HG02981 (cell line): ENCODE measurements at regions not wholly inside any gene's neighbourhood (a gene's known extent, or its start where the extent isn't known, plus 50 kb on each side); places are given as distances from the start of the nearest gene placed in this dataset.
"Not testable (repeated sequence)": the region's sequence is repeated elsewhere in the genome, so short reads cannot be mapped to it uniquely, and the experiment has no call there.

Experiments
- ATAC-seq: cut with Tn5 transposase; IDR thresholded peaks from one replicate; pipeline ENCODE4 v1.9.1; 2021; ENCODE audit warnings: mild to moderate bottlenecking, moderate library complexity; ENCODE audit not compliant: unreplicated experiment

DNA sequence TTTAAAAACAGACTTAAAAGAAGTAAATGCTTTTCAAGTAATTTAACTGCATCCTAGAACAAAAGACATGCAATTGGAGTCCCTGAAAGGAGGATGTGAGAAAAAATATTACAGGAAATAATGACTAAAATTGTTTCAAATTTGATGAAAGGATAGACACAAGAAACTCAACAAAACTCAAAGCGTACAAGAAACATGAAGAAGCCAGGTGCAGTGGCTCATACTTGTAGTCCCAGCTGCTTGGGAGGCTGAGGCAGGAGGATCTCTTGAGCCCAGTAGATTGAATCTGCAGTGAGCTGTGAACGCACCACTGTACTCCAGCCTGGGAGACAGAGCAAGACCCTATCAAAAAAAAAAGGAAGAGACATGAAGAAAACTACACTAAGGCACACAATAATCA is 118.1 kb upstream of the SLC39A10 start:
- no peak for ATAC-seq

DNA sequence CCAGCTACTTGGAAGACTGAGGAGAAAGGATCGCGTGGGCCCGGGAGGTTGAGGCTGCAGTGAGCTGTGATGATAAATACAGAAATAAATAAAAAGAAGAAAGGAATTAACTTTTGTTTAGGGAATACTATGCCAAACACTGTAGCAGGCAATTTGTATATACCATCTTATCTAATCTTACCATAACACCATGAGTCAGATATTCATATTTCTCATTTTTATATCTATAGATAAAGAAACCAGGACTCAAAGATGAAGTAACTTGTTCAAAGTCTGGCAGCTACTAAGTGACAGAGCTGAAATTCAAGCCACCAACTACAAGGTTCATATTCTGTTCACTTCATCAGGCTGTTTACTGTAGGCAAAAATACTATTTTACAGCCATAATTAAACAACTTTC is 119.2 kb upstream of the SLC39A10 start:
- no peak for ATAC-seq

DNA sequence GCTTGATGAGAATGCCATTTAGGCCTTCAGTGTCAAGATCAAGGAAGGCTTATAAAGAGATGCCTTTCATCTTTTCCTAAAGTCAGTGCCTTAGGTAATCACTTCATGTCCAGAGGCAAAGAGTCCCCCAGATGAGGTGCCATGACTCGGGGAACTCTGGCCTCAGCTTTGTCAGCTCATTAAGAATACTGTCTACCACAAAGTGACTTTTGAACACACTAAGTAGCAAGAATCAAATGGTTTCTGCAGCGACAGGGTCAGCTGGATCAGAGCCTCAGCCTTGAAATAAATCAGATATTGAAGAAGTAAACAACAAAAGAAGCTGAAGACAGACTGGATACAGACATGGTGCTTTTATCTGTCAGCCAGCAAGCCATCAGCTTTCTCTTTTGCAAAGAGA is 120.1 kb upstream of the SLC39A10 start:
- no peak for ATAC-seq

DNA sequence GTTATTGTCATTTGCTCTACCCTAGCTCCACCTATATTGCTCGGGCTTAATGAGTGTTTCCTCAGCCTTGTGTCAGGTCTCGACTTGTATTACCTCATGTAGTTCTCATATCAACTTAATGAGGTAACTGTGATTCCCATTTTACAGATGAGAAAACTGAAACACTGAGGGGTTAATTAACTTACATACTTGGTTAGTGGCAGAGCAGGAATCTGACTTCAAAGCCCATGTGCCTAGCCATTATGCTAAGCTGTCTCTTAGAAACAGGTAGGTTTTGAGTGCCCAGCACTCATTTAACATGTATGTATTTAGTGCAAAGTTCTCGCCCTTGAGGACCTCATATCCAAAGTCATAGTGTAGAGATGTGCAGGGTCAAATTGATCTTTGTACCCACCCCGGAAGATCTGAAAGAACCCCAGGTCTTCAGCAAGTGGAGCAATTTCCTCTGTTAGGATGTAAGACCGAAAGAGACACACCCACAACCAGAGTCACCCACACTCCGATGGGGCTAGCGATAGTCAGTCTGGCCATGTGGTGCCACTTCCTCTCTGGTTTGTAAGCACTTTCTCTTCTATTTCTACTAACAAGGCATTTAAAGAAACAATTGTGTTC is 121.0 kb upstream of the SLC39A10 start:
- ATAC-seq: peak; percentile 88

DNA sequence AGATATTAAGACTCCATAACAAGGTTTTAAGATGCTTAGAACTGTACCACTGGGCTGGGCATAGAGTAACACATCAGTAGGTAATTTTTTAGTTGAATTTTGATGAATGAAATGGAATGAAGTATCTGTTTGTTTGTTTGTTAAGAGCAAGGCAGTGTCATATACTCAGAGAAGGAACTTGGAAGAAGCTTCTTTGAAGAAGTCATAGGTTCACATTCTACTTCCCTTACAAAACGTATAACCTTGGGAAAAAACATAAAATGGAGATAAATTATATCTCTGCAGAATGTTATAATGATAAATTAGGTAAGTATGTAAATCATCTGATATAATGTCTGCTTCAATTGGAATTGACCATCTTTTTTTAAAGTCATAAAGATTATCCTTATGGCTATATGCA is 122.1 kb upstream of the SLC39A10 start:
- no peak for ATAC-seq

DNA sequence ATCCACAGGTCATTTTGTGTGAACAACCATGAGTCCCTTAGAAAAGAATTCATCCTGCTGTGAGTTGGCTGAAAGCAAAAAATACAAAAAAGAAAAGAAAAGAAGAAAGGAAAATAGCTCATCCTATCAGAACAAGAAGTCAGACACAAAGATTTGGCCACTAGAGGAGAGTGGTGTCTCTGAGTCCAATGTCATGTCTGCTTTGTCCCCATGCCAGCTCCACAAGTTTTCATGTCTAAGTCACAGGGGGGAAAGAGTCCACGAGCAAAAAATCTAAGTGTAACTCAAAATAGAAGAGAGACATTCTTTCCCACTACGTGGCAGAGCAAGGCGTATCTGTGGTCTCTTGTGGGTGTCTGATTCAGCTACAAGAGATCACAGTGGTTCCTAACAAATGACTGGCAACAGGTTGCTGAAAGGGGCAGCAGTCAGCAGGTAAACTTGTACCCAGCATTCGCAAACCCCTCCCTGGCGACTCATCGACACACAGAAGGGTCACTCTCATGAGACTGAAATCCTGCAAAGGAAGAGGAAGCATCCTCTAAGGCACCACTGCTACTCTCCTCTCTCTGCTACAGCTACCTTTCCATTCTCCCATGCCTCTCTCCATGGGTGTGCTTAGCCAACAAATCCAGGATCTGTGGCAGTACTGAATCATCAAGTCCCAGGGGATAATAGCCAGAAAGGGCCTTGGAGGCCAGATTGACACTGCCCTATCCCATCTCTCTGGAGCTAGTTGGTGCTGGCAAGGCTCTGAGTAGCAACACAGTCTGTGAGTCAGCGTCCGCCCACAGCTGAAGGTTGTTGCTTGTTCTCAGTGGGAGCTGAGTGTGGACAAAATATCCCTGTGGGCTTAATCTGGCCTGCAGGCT is 123.0 kb upstream of the SLC39A10 start:
- peak; percentile 28 for ATAC-seq

DNA sequence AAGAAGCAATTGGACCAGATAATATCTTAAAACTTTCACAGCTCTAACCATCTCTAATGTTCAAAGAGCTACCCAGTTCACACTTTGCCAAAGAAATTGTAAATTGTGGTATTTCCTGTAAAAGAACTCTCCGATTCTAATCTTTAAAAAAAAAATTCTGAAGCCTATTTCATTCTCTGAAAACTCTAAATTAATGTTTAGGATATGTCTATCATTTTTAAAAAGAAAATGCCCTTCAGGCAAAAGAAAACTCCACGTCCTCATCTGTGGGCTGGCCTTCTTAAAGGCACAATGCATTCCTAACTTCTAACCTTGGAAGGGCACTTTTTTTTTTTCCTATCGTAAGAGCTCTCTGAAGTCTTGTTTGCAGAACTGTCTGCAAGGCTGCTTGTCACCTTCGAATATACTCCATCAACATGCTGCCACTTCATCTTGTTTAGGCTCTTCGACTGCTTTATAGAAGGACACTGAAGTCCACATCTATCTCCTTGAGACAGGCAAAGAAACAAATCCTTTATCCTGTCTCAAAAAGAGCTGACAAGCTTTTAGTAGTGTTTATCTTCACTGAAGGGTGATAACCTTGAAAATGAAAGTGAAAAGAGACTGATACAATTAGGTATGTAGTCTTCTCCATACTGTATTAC is 124.3 kb upstream of the SLC39A10 start:
- ATAC-seq: peak; percentile 33

DNA sequence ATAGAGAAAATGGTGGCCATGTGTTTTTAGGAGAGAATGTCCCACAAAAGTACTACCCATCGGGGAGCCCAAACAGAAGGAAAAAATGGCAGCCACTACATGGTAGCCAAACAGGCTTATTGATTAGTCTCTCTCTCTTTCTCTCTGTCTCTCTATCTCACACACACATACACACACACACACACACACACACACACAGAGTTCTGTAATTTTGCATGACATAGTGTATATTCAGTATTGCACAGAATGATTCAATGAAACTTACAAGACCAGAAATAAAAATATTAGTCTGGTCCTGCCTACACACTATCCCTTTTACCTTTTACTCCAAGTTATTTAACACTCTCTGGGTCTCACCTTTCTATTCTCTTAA is 124.8 kb upstream of the SLC39A10 start:
- ATAC-seq: no peak

DNA sequence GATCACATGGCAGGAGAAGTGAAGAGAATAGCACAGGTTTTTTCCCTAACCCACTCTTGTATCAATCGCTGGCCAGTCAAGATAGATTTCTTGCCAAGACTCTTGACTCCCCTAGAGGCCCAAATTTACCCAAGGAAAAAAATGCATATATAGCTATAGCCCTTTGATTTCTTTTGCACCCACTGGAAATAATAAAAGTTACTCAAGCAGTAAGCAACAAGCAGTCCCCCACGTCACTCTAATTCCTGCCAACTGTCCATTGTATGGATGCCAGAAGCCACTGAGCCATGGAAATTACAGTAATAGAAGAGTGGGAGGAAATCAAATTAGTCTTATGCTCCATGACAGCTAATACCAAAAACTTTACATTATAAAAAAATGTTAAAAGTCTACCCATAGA is 125.3 kb upstream of the SLC39A10 start:
- ATAC-seq: no peak

DNA sequence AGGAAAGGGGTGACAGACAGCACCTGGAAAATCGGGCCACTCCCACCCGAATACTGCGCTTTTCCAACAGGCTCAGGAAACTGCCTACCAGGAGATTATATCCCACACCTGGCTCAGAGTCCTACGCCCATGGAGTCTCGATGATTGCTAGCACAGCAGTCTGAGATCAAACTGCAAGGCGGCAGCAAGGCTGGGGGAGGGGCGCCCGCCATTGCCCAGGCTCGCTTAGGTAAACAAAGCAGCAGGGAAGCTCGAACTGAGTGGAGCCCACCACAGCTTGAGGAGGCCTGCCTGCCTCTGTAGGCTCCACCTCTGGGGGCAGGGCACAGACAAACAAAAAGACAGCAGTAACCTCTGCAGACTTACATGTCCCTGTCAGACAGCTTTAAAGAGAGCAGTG is 133.8 kb upstream of the SLC39A10 start:
- ATAC-seq: not testable (repeated sequence)

DNA sequence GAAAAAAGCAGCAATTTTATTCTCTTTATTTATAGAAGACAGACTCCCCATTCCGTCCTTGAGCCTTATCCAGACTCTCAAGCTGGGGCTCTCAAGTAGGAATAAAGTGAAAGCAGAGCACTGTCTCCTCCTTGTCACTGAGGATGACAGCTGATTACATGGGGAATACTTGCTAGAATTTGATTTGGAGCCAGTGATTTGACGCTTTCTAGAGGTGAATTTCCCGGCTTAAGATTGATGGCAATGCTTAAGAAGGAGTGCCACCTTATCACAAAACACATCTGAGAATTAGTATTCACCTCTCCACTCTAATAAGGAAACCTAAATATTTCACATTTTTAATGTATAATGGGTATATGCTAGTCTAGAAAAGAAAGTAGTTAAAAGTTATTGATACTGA is 135.4 kb upstream of the SLC39A10 start:
- ATAC-seq: no peak

DNA sequence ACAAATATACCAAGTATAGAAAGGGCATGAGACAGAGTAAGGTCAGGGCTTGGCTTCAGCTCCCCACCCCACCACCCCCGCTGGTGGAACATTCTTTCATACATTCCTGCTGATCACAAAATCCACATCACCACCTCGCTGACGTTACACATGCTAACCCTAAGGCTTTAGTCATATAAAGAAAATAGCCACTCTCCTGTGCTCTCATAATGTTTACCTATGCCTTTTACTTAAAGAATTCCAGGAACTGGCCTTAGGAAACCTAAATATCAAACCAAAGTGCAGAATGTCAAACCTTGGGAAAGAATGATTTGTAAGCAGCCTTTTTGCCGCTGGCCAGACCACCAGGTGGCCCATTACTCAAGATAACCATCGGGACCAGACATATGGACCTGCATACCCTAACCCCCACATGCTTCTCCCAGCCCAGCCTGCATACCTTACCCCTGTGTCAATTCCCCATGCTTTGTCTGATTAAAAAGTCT is 136.3 kb upstream of the SLC39A10 start:
- ATAC-seq: no peak

DNA sequence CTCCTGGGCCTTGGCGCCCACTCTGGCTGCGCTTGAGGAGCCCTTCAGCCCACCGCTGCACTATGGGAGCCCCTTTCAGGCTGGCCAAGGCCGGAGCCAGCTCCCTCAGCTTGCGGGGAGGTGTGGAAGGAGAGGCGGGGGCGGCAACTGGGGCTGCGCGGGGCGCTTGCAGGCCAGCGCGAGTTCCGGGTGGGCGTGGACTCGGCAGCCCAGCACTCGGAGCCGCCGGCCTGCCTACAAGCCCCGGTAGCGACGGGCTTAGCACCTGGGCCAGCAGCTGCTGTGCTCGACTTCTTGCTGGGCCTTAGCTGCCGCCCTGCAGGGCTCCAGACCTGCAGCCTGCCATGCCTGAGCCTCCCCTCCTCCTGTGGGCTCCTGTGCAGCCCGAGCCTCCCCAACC is 141.5 kb upstream of the SLC39A10 start:
- ATAC-seq: no peak

DNA sequence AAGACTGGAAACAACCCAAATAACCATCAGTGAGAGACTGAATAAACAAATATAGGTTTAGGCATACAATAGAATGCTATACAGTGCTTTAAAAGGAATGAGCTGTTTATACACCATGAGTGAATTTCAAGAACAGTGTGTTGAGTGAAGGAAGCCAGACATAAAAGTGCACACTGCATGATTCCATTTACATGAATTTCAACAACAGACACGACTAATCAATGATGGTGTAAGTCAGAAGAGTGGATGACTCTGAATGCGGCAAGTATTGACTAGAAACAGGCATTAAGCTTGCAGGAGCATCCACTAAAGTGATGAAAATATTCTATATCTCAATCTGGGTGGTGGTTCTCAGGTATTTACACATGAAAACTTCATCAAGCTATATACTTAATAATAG is 142.7 kb upstream of the SLC39A10 start:
- ATAC-seq: no peak

DNA sequence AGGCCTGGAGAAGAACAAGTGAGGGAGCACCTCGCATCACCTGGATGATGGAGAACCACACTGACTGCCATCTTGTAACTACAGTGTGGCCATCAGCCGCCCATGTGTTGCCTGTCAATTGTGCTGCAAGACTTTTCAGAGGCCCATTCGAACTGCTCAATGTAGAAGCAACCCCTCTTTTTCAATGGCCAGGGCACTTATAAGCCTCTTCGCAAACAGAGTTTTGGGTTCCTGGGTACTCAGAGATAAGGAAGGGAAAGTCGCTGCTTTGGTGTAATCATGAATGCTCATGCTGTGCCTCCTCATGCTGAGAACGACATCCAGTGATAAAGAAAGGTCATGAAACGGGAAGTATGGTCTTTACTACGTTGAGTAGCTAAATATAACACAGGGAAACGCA is 143.9 kb upstream of the SLC39A10 start:
- no peak for ATAC-seq

DNA sequence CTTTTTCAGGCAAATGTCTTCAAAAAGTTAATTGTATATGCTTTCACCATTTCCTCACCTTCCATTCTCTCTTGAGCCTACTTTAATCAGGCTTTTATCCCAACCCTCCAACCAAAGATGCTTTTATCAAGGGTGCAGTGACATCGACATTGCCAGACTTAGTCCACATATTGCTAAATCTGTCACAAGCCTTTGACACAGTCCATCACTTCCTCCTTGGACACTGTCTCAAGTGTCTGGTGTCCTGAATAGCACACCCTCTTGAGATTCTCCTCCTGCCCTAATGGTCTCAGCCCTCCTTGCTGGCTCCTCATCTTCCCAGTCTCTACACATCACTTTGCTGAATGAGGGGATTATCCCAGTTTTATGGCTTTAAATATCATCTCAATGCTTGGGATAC is 147.5 kb upstream of the SLC39A10 start:
- no peak for ATAC-seq

DNA sequence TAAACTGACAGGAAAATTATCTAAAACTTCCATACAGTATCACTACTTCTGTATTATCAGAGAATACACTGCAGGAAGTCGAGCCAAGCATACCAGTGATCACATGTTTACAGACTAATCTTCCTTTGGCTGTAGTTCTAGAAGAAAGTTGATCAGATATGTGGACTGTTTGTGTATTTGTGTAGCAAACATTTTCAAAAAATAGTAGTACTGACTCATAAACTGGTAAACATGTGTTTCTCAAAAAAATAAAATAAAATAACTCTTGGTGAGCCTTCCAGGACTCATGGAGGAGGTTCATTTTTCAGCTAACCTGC is 148.9 kb upstream of the SLC39A10 start:
- no peak for ATAC-seq

DNA sequence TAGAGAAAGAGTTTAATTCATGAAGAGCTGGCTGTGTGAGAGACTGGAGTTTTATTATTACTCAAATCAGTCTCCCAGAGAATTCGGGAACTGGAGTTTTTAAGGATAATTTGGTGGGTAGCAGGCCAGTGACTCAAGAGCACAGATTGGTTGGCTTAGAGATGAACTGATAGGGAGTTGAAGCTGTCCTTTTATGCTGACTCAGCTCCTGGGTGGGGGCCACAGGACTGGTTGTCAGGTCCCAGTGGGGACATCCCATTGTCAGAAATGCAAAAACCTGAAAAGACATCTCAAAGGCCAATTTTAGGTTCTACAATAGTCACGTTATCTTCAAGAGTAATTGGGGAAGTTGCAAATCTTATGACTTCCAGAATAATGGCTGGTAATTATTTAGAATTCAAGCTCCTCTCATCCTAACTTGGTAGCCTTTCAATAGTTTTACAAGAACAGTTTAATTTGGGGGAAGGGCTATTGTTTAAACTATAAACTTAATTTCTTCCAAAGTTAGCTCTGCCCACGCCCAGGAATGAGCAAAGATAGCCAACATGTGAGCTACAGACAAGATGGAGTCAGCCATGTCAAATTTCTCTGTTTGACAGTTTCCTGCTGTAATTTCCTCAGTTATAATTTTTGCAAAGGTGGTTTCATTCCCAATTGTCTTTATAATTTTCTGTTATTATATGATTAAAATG is 149.4 kb upstream of the SLC39A10 start:
- ATAC-seq: no peak

DNA sequence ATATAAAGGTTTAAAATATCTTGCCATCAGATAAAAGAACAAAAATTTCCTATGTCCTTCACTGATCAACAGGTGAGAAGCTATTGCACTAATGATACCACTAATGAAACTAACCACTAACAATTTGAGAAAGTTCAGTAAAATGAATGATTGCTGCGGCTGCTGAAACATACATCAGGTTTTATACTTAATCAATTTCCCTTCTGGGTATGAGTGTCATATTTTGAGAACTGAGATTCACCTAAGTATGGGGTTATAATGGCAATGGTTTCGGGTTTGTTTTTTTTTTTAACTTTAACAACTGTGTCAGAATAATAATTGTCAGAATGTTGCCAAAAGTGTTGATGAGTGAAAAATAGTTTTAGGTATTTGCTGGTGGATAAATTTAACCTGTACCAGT is 151.3 kb upstream of the SLC39A10 start:
- peak; percentile 98 for ATAC-seq

DNA sequence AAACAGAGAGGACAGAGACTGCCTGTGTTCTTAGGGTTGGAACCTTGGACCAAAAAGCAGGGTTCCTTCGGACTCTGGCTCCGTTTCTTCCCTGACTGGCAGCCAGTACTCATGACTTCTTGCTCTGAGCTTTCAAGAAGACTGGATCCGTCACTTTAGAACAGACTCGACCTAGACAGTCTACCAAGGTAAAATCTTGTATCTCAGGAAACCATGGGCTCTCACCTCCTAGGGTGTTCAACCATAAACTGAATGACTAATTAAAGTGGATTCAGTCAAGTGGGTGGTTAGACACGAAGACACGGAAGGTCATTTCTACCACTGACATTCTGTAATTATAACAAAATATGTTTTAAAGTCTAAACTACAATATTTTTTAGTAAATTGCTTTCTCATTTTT is 153.8 kb upstream of the SLC39A10 start:
- no peak for ATAC-seq

DNA sequence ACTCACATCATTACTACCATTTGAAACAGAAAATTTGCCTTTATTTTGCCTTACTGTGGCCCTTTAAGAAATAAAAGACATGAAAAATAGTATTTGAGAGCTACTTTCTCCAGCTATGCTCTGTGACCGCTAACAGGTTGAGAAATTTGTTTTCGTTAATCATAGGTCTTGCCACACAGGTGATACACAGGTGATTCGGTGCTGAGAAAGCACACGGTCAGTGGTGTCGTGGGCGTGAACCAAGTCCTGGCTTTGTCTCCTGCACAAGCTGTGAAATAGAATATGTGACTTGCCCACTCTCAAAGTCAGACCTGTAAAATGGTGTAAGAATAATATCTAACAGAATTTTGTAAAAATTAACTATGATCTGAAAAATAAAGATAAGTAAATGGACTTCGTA is 155.3 kb upstream of the SLC39A10 start:
- ATAC-seq: no peak

DNA sequence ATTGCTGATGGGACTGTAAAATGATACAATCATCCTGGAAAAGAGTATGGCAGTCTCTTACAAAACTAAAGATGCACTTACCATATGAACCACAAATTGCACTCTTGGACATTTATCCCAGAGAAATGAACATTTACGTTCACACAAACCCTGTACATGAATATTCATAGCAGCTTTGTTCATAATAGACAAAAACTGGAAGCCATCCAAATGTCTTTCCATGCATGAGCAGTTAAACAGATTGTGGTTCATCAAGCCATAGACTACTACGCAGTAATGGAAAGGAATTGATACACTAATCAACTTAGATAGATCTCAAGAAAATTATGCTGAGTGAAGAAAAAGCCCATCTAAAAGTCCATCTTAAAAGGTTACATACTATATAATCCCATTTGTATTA is 156.1 kb upstream of the SLC39A10 start:
- ATAC-seq: no peak
